Activated CD4-positive, alpha-beta T cell treated with anti-CD3 and anti-CD28 coated beads, Interleukin-2, amount 10 ng/mL, durations not matched to agents 7 days and 5 days (primary cell): ENCODE measurements at regions not wholly inside any gene's neighbourhood (a gene's known extent, or its start where the extent isn't known, plus 50 kb on each side); places are given as distances from the start of the nearest gene placed in this dataset.
"Not testable (repeated sequence)": the region's sequence is repeated elsewhere in the genome, so short reads cannot be mapped to it uniquely, and the experiment has no call there.

ENCODE experiments used
- CTCF ChIA-PET: fragments of 350-600 bp; sonication (Branson Sonifier 250); formaldehyde crosslinking; loops from one replicate; lab custom pipeline; 2021; ENCODE audit warnings: antibody characterized with exemption; lab: Charles Lee
- POLR2A ChIA-PET: fragments of 350-600 bp; sonication (Branson Sonifier 250); formaldehyde crosslinking; loops from one replicate; lab custom pipeline; 2021; ENCODE audit warnings: antibody characterized with exemption; lab: Charles Lee
- DNase-seq: peaks from one replicate; pipeline ENCODE4 v3.0.0-alpha.2; 2020
- H3K27ac Mint-ChIP-seq: one replicate; pipeline ENCODE4 v1.8.0; 2021; ENCODE audit warnings: mild to moderate bottlenecking, moderate library complexity, mixed read lengths
- H3K27me3 Mint-ChIP-seq: one replicate; pipeline ENCODE4 v1.8.0; 2021; ENCODE audit warnings: mixed read lengths
- H3K36me3 Mint-ChIP-seq: one replicate; pipeline ENCODE4 v1.8.0; 2021; ENCODE audit warnings: low read depth, mixed read lengths
- H3K4me1 Mint-ChIP-seq: one replicate; pipeline ENCODE4 v1.8.0; 2021; ENCODE audit warnings: mixed read lengths
- H3K4me3 Mint-ChIP-seq: one replicate; pipeline ENCODE4 v1.8.0; 2021; ENCODE audit warnings: mild to moderate bottlenecking, moderate library complexity, mixed read lengths
- H3K9me3 Mint-ChIP-seq: one replicate; pipeline ENCODE4 v1.8.0; 2021; ENCODE audit warnings: mixed read lengths

DNA sequence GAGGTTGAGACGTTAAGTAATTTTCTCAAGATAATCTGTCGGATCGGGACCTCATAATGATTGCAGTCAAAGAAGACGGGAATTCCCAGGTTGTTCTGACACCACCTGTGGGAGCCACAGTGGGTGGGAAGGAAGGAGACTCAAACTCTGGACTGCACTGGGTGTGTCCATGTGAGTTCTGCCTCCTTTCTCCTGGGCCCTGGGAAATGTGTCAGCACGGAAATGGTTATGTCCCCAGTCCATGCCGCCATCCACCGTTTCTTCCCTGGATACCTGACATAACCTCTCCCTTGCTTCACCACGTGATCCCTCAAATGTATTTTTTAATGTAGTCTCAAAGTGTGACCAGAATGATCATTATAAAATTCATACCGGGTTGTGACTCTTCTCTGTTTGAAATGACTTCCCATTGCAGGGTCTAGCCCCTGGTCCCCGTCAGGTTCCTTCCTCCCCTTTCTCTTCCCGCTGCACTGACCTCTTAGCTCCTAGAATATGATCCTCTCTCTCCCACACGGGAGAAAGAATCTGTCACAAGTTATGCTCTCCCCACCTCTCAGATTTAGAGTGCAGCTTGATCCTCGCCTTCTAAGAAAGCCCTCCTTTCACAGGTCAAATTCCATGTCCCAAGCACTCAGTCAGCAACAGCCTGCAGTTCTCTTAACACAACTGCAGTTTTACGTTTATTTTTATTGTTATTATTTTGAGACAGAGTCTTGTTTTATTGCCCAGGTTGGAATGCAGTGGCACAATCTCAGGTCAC, 820.0 kb upstream of the EEF2KMT start:
- H3K36me3 Mint-ChIP-seq, result no peaks in the 10 kb centered on the region
- H3K4me1 Mint-ChIP-seq, result no peaks in the 10 kb centered on the region
- H3K4me3 Mint-ChIP-seq, result no peak overlapping the region
- no peak overlapping the region for H3K27ac Mint-ChIP-seq
- no peak for DNase-seq
- POLR2A ChIA-PET, result no interaction called here
- CTCF ChIA-PET, result no interaction called here
- H3K27me3 Mint-ChIP-seq, result no peaks in the 10 kb centered on the region
- peaks cover 12% of the 10 kb centered on the region for H3K9me3 Mint-ChIP-seq

- POLR2A ChIA-PET, result no interaction called here
- H3K4me1 Mint-ChIP-seq, result no peaks in the 10 kb centered on the region
- no peak for DNase-seq
- no peaks in the 10 kb centered on the region for H3K36me3 Mint-ChIP-seq
- peaks cover 12% of the 10 kb centered on the region for H3K9me3 Mint-ChIP-seq
- no peak overlapping the region for H3K4me3 Mint-ChIP-seq
- CTCF ChIA-PET, result no interaction called here
- no peak overlapping the region for H3K27ac Mint-ChIP-seq
- H3K27me3 Mint-ChIP-seq, result no peaks in the 10 kb centered on the region
Measured at GRCh38 chr16:5916711-5917191, 819.2 kb upstream of the EEF2KMT start.

- no peaks in the 10 kb centered on the region for H3K4me1 Mint-ChIP-seq
- CTCF ChIA-PET, result interaction anchor here (0.5 kb wide), 1 partner anchor 23 kb away, joined by 5 read pairs; no protein-coding TSS in a partner anchor
- DNase-seq, result no peak
- no peaks in the 10 kb centered on the region for H3K36me3 Mint-ChIP-seq
- POLR2A ChIA-PET, result no interaction called here
- no peak overlapping the region for H3K27ac Mint-ChIP-seq
- H3K27me3 Mint-ChIP-seq, result no peaks in the 10 kb centered on the region
- H3K9me3 Mint-ChIP-seq, result peaks cover 2% of the 10 kb centered on the region
- H3K4me3 Mint-ChIP-seq, result no peak overlapping the region
Measured at GRCh38 chr16:5911241-5911640, 813.6 kb upstream of the EEF2KMT start.

- H3K9me3 Mint-ChIP-seq, H3K4me1 Mint-ChIP-seq, H3K27me3 Mint-ChIP-seq, CTCF ChIA-PET, H3K36me3 Mint-ChIP-seq, DNase-seq, POLR2A ChIA-PET, H3K27ac Mint-ChIP-seq, H3K4me3 Mint-ChIP-seq: not testable (repeated sequence)
Measured at GRCh38 chr16:5909556-5909955, 812.0 kb upstream of the EEF2KMT start.

DNA sequence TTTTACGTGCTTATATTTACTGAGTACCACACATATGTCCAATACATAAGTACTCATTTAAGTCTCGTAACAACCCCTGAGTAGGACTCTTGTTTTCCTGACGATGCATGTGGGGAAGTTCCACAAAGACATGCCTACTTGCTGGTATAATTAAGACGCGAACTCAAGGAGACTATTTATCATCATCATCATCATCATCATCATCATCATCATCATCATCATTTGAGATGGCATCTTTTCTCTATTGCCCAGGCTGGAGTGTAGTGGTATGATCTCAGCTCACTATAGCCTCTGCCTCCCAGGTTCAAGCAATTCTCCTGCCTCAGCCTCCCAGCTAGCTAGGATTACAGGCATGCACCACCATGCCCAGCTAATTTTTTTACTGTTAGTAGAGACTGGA, 809.9 kb upstream of the EEF2KMT start:
- H3K4me3 Mint-ChIP-seq, result no peak overlapping the region
- DNase-seq, result no peak
- H3K27ac Mint-ChIP-seq, result no peak overlapping the region
- POLR2A ChIA-PET, result no interaction called here
- CTCF ChIA-PET, result no interaction called here
- no peaks in the 10 kb centered on the region for H3K27me3 Mint-ChIP-seq
- no peaks in the 10 kb centered on the region for H3K36me3 Mint-ChIP-seq
- peaks cover 9% of the 10 kb centered on the region for H3K9me3 Mint-ChIP-seq
- no peaks in the 10 kb centered on the region for H3K4me1 Mint-ChIP-seq

DNA sequence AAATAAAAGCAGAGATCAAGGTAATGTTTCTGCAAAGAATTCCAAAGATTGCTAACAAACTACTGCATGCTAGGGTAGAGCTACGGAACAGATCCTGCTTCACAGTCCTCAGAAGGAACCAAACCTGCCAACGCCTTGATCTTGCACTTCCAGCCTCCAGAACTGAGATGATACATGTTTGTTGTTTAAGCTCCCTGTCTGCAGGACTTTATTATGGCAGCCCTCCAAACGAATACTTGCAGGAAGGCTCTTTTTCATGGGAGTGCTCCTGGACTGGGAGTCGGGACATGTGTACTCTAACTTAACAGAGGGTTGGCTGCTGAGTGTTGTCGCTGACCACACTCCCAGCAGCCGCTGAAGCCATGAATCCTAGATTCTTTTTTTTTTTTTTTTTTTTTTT, 808.8 kb upstream of the EEF2KMT start:
- H3K4me3 Mint-ChIP-seq, result no peak overlapping the region

DNA sequence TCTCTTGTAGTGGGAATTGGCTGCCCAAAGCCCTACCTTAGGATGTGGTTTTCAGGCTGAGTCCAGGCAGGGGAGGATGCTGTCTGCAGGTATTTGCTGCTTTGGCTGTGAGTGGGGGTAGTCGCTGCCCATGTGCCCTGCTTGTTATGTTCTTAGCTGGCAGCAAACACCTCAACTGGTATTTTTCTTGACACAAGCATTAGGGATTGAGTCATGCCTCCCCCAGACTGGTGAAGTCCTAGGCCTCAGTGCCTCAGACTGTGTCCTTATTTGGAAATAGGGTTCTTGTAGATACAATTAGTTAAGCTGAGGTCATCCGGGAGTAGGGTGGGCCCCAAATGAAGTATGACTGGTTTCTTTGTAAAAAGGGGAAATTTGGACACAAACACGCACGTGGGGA, 808.3 kb upstream of the EEF2KMT start:
- POLR2A ChIA-PET, result no interaction called here
- H3K4me3 Mint-ChIP-seq, result no peak overlapping the region
- H3K27me3 Mint-ChIP-seq, result no peaks in the 10 kb centered on the region
- H3K36me3 Mint-ChIP-seq, result no peaks in the 10 kb centered on the region
- CTCF ChIA-PET, result no interaction called here
- peaks cover 14% of the 10 kb centered on the region for H3K9me3 Mint-ChIP-seq
- H3K4me1 Mint-ChIP-seq, result no peaks in the 10 kb centered on the region
- DNase-seq, result no peak
- H3K27ac Mint-ChIP-seq, result no peak overlapping the region

More for the DNA sequence above, 808.8 kb upstream of the EEF2KMT start:
- ChIA-PET CTCF (no interaction called here), POLR2A (no interaction called here)
- Mint-ChIP-seq H3K36me3 (no peaks in the 10 kb centered on the region), H3K4me1 (no peaks in the 10 kb centered on the region), H3K27me3 (no peaks in the 10 kb centered on the region), H3K27ac (no peak overlapping the region), H3K9me3 (peaks cover 14% of the 10 kb centered on the region)
- no peak for DNase-seq

GRCh38 chr16:5903832-5904231, 806.2 kb upstream of the EEF2KMT start:
- H3K9me3 Mint-ChIP-seq, result peaks cover 23% of the 10 kb centered on the region
- H3K27me3 Mint-ChIP-seq, result no peaks in the 10 kb centered on the region
- CTCF ChIA-PET, result no interaction called here
- H3K36me3 Mint-ChIP-seq, result no peaks in the 10 kb centered on the region
- H3K4me1 Mint-ChIP-seq, result no peaks in the 10 kb centered on the region
- POLR2A ChIA-PET, result no interaction called here
- H3K27ac Mint-ChIP-seq, result no peak overlapping the region
- no peak for DNase-seq
- H3K4me3 Mint-ChIP-seq, result no peak overlapping the region

- ChIA-PET POLR2A (no interaction called here), CTCF (no interaction called here)
- H3K9me3 Mint-ChIP-seq, result peaks cover 25% of the 10 kb centered on the region
- no peak overlapping the region for H3K4me3 Mint-ChIP-seq
- H3K4me1 Mint-ChIP-seq, result no peaks in the 10 kb centered on the region
- no peaks in the 10 kb centered on the region for H3K36me3 Mint-ChIP-seq
- H3K27me3 Mint-ChIP-seq, result no peaks in the 10 kb centered on the region
- no peak for DNase-seq
- H3K27ac Mint-ChIP-seq, result no peak overlapping the region
Measured at GRCh38 chr16:5903153-5903552, 805.6 kb upstream of the EEF2KMT start.

- POLR2A ChIA-PET, result no interaction called here
- Mint-ChIP-seq H3K4me1 (no peaks in the 10 kb centered on the region), H3K27me3 (no peaks in the 10 kb centered on the region), H3K27ac (no peak overlapping the region), H3K4me3 (no peak overlapping the region), H3K9me3 (peaks cover 24% of the 10 kb centered on the region), H3K36me3 (no peaks in the 10 kb centered on the region)
- CTCF ChIA-PET, result no interaction called here
- no peak for DNase-seq
Measured at GRCh38 chr16:5900046-5900445, 802.5 kb upstream of the EEF2KMT start.

GRCh38 chr16:5895976-5896375, 798.4 kb upstream of the EEF2KMT start:
- CTCF ChIA-PET, result no interaction called here
- H3K4me1 Mint-ChIP-seq, result no peaks in the 10 kb centered on the region

GRCh38 chr16:5895137-5895536, 797.5 kb upstream of the EEF2KMT start:
- no peaks in the 10 kb centered on the region for H3K4me1 Mint-ChIP-seq
- POLR2A ChIA-PET, result no interaction called here
- CTCF ChIA-PET, result no interaction called here
- no peaks in the 10 kb centered on the region for H3K36me3 Mint-ChIP-seq
- DNase-seq, result no peak
- H3K27me3 Mint-ChIP-seq, result no peaks in the 10 kb centered on the region
- H3K4me3 Mint-ChIP-seq, result no peak overlapping the region
- no peak overlapping the region for H3K27ac Mint-ChIP-seq
- H3K9me3 Mint-ChIP-seq, result peaks cover 18% of the 10 kb centered on the region

More at GRCh38 chr16:5895976-5896375, 798.4 kb upstream of the EEF2KMT start:
- no peak overlapping the region for H3K4me3 Mint-ChIP-seq
- H3K36me3 Mint-ChIP-seq, result no peaks in the 10 kb centered on the region
- POLR2A ChIA-PET, result no interaction called here
- no peaks in the 10 kb centered on the region for H3K27me3 Mint-ChIP-seq
- H3K27ac Mint-ChIP-seq, result no peak overlapping the region
- DNase-seq, result no peak
- peaks cover 20% of the 10 kb centered on the region for H3K9me3 Mint-ChIP-seq

DNA sequence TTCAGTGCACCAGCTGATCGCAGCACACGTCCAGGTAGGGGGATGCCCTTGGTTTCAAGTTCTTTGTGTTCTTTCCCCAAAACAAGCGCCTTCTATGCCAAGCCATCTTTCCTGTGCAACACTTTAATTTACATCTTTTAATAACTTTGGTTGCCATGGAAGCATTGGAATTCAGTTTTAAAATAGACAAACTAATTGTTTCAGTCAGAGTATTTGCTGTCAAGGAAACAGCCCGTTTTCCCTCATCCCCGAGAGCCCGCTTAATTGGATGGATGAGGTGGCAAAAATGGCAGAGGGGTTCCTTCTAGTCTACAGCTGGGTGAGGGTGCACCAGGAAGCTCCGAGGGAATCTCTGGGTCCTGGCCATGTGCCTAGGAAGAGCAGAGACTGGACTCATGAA, 793.7 kb upstream of the EEF2KMT start:
- POLR2A ChIA-PET, result no interaction called here
- no peak for DNase-seq
- H3K27me3 Mint-ChIP-seq, result no peaks in the 10 kb centered on the region

DNA sequence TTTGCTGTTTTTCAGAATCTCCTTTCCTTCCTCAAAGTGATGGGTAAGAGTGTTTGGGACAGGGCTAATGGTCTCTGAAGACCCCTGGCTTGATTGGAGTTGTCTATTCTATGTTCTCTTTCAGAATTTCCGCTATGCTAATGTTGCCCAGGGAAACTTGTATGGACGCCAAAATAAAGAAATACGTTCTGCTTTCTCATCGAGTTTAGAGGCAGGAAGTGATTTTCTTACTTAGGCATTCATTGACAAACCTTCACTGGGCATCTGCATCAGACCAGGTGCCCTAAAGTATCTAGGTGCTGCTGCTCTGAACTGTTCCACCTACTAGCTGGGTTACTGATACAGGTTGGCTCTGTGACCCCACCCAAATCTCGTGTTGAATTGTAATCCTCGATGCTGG, 787.9 kb upstream of the EEF2KMT start:
- no peaks in the 10 kb centered on the region for H3K4me1 Mint-ChIP-seq
- H3K9me3 Mint-ChIP-seq, result no peaks in the 10 kb centered on the region
- H3K27me3 Mint-ChIP-seq, result no peaks in the 10 kb centered on the region
- ChIA-PET CTCF (interaction anchor here (0.6 kb wide), 2 partner anchors 28 to 72 kb away, joined by 3 to 6 read pairs; no protein-coding TSS in a partner anchor), POLR2A (no interaction called here)
- H3K36me3 Mint-ChIP-seq, result no peaks in the 10 kb centered on the region
- H3K27ac Mint-ChIP-seq, result no peak overlapping the region
- no peak for DNase-seq
- H3K4me3 Mint-ChIP-seq, result no peak overlapping the region

More for the DNA sequence above, 793.7 kb upstream of the EEF2KMT start:
- peaks cover 9% of the 10 kb centered on the region for H3K9me3 Mint-ChIP-seq
- H3K4me1 Mint-ChIP-seq, result no peaks in the 10 kb centered on the region
- H3K36me3 Mint-ChIP-seq, result no peaks in the 10 kb centered on the region
- CTCF ChIA-PET, result no interaction called here
- H3K27ac Mint-ChIP-seq, result no peak overlapping the region
- no peak overlapping the region for H3K4me3 Mint-ChIP-seq
